Uterus (tissue), 2 donors: ENCODE measurements at regions not wholly inside any gene's neighbourhood (a gene's known extent, or its start where the extent isn't known, plus 50 kb on each side); places are given as distances from the start of the nearest gene placed in this dataset.

Experiments
- CTCF ChIP-seq, 4 experiments: fragments of 200-600 bp in 2 of 4; fragments of 450-650 bp in 2 of 4; sonication (generic) in 2 of 4; IDR thresholded peaks; one replicate each; pipeline ENCODE4 v1.5.1; 2016 to 2019; ENCODE audit warnings: antibody characterized with exemption in 4 of 4, mild to moderate bottlenecking in 2 of 4, moderate library complexity in 1 of 4
- POLR2A ChIP-seq, 2 donors: fragments of 450-650 bp; IDR thresholded peaks; one replicate each; pipeline ENCODE4 v1.6.1; 2016; ENCODE audit warnings: antibody characterized with exemption in 2 of 2, mild to moderate bottlenecking in 1 of 2, moderate library complexity in 1 of 2

GRCh38 chr6:22043284-22043962 lies 253.4 kb downstream of the PRL start:
- TF ChIP-seq CTCF (IDR thresholded peaks at IDR 0.05) (no peak), POLR2A (IDR thresholded peaks at IDR 0.05) (no peak)
